ENCODE measurements at regions not wholly inside any gene's neighbourhood (a gene's known extent, or its start where the extent isn't known, plus 50 kb on each side); places are given as distances from the start of the nearest gene placed in this dataset.

DNA sequence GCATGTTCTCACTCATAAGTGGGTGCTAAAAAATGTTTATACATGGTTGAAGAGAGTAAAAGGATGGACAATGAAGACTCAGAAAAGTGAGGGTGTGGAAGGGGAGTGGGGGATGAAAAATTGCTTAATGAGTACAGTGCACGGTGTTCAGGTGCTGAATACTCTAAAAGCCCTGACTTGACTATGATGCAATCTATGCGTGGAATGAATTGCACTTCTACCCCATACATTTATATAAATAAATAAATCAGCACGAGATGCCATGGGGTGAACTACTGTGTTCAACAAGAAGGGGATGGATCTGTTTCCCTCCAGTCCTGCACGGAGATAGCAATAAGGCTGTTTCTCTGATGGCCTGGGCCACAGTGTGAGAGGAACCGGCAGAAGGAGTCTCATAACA, 254.3 kb upstream of the LYZL1 start (continued):
- no peak for TF ChIP-seq ATF3 (IDR thresholded peaks at IDR 0.05)

GRCh38 chr10:29035721-29036120, 253.1 kb upstream of the LYZL1 start:
- TF ChIP-seq REST (IDR thresholded peaks at IDR 0.05) (no peak), SP1 (IDR thresholded peaks at IDR 0.05) (no peak), RAD21 (IDR thresholded peaks at IDR 0.05) (no peak), ATF3 (IDR thresholded peaks at IDR 0.05) (no peak), HNF4G (IDR thresholded peaks at IDR 0.05) (no peak), YY1 (IDR thresholded peaks at IDR 0.05) (no peak), ZBTB33 (IDR thresholded peaks at IDR 0.05) (no peak), GABPA (IDR thresholded peaks at IDR 0.05 in 1 of 2, conservative IDR thresholded peaks at IDR 0.05 in 1 of 2) (no peak), FOXA1 (IDR thresholded peaks at IDR 0.05) (no peak), NR2F2 (IDR thresholded peaks at IDR 0.05) (no peak), JUND (IDR thresholded peaks at IDR 0.05) (no peak), FOXA2 (IDR thresholded peaks at IDR 0.05) (no peak), RXRA (IDR thresholded peaks at IDR 0.05) (no peak)
- TF ChIP-seq, protein P1, sequence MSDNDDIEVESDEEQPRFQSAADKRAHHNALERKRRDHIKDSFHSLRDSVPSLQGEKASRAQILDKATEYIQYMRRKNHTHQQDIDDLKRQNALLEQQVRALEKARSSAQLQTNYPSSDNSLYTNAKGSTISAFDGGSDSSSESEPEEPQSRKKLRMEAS (IDR thresholded peaks at IDR 0.05), result no peak
- 89% methylated on average over 2 of the region's 2 CpGs for WGBS
- no peaks in the 10 kb centered on the region for H3K36me3 ChIP-seq (ENCODE audit: control insufficient read depth in 4 of 4, insufficient read depth in 3 of 4, low read depth in 1 of 4, low read length in 3 of 4)

DNA sequence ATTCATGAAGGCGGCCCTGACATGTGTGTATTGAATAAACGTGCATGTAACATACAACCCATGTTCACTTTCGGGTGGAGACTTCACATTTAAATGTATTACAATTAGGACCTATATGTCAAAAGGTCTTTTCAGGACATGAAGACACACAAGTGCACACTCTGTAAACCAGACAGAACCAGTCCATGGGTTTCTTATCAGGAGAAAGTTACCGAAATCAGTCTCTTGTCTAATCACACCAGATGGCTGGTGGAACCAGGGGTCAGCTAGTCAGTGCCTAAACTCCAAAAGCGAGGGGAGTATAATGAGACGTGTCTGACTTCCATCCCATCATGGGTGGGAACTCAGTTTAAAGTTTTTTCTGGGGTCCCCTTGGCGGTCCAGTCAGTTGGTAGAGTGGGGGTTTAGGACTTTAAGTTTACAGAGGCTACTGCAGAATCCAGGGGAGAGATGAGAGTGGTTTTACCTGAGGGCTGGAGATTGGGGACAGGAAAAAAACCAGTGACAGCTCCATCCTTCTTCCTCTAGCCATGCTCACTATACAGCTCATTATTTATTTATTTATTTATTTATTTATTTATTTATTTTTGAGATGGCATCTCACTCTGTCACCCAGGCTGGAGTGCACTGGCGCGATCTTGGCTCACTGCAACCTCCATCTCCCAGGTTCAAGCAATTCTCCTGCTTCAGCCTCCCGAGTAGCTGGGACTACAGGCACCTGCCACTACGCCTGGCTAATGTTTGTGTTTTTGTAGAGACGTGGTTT, 251.3 kb upstream of the LYZL1 start:
- DNase-seq (ENCODE audit: low spot score), result no peak
- H3K27ac ChIP-seq (ENCODE audit: low read depth in 1 of 2, low read length in 2 of 2), result no peak overlapping the region
- H3K9ac ChIP-seq (ENCODE audit: low read depth in 1 of 2, low read length in 2 of 2), result no peak overlapping the region
- TF ChIP-seq YY1 (IDR thresholded peaks at IDR 0.05), result no peak
- TF ChIP-seq JUND (IDR thresholded peaks at IDR 0.05), result no peak
- TF ChIP-seq ATF3 (IDR thresholded peaks at IDR 0.05), result no peak
- no peak for TF ChIP-seq SP1 (IDR thresholded peaks at IDR 0.05)
- no peak for TF ChIP-seq HNF4G (IDR thresholded peaks at IDR 0.05)
- no peak for TF ChIP-seq EGR1 (IDR thresholded peaks at IDR 0.05; ENCODE audit: low read depth in 2 of 2)
- no peak for TF ChIP-seq RAD21 (IDR thresholded peaks at IDR 0.05)
- no peak for TF ChIP-seq FOXA1 (IDR thresholded peaks at IDR 0.05)
- no peak for TF ChIP-seq HNF4A (conservative IDR thresholded peaks at IDR 0.05)
- TF ChIP-seq, protein P2, sequence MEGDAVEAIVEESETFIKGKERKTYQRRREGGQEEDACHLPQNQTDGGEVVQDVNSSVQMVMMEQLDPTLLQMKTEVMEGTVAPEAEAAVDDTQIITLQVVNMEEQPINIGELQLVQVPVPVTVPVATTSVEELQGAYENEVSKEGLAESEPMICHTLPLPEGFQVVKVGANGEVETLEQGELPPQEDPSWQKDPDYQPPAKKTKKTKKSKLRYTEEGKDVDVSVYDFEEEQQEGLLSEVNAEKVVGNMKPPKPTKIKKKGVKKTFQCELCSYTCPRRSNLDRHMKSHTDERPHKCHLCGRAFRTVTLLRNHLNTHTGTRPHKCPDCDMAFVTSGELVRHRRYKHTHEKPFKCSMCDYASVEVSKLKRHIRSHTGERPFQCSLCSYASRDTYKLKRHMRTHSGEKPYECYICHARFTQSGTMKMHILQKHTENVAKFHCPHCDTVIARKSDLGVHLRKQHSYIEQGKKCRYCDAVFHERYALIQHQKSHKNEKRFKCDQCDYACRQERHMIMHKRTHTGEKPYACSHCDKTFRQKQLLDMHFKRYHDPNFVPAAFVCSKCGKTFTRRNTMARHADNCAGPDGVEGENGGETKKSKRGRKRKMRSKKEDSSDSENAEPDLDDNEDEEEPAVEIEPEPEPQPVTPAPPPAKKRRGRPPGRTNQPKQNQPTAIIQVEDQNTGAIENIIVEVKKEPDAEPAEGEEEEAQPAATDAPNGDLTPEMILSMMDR (IDR thresholded peaks at IDR 0.05; ENCODE audit: low read depth, low read length, missing input control), result no peak
- no peaks in the 10 kb centered on the region for H3K36me3 ChIP-seq (ENCODE audit: control insufficient read depth in 4 of 4, insufficient read depth in 3 of 4, low read depth in 1 of 4, low read length in 3 of 4)
- H3K4me3 ChIP-seq (ENCODE audit: low read depth in 1 of 3, low read length in 3 of 3), result no peak overlapping the region
- H3K4me1 ChIP-seq (ENCODE audit: control insufficient read depth in 4 of 4, insufficient read depth in 4 of 4, low read length in 3 of 4), result no peaks in the 10 kb centered on the region
- H3K27me3 ChIP-seq (ENCODE audit: control insufficient read depth in 4 of 4, insufficient read depth in 4 of 4, low read length in 3 of 4), result no peaks in the 10 kb centered on the region
- no peaks in the 10 kb centered on the region for H3K9me3 ChIP-seq (ENCODE audit: control insufficient read depth in 4 of 4, low read length in 3 of 4)
- WGBS, result 94% methylated on average over 12 of the region's 12 CpGs

More at GRCh38 chr10:29035721-29036120, 253.1 kb upstream of the LYZL1 start:
- Histone ChIP-seq H3K27ac (ENCODE audit: low read depth in 1 of 2, low read length in 2 of 2) (no peak overlapping the region), H3K9ac (ENCODE audit: low read depth in 1 of 2, low read length in 2 of 2) (no peak overlapping the region), H3K4me1 (ENCODE audit: control insufficient read depth in 4 of 4, insufficient read depth in 4 of 4, low read length in 3 of 4) (no peaks in the 10 kb centered on the region), H3K4me3 (ENCODE audit: low read depth in 1 of 3, low read length in 3 of 3) (no peak overlapping the region), H3K9me3 (ENCODE audit: control insufficient read depth in 4 of 4, low read length in 3 of 4) (no peaks in the 10 kb centered on the region), H3K27me3 (ENCODE audit: control insufficient read depth in 4 of 4, insufficient read depth in 4 of 4, low read length in 3 of 4) (no peaks in the 10 kb centered on the region)
- DNase-seq (ENCODE audit: low spot score), result no peak
